Activated CD4-positive, alpha-beta T cell treated with anti-CD3 and anti-CD28 coated beads, Interleukin-2, amount 10 ng/mL, durations not matched to agents 7 days and 5 days (primary cell): ENCODE measurements at regions not wholly inside any gene's neighbourhood (a gene's known extent, or its start where the extent isn't known, plus 50 kb on each side); places are given as distances from the start of the nearest gene placed in this dataset.

Experiments
- CTCF ChIA-PET: fragments of 350-600 bp; sonication (Branson Sonifier 250); formaldehyde crosslinking; loops from one replicate; lab custom pipeline; 2021; ENCODE audit warnings: antibody characterized with exemption; lab: Charles Lee
- POLR2A ChIA-PET: fragments of 350-600 bp; sonication (Branson Sonifier 250); formaldehyde crosslinking; loops from one replicate; lab custom pipeline; 2021; ENCODE audit warnings: antibody characterized with exemption; lab: Charles Lee
- DNase-seq: peaks from one replicate; pipeline ENCODE4 v3.0.0-alpha.2; 2020
- H3K27ac Mint-ChIP-seq: one replicate; pipeline ENCODE4 v1.8.0; 2021; ENCODE audit warnings: mild to moderate bottlenecking, moderate library complexity, mixed read lengths
- H3K27me3 Mint-ChIP-seq: one replicate; pipeline ENCODE4 v1.8.0; 2021; ENCODE audit warnings: mixed read lengths
- H3K36me3 Mint-ChIP-seq: one replicate; pipeline ENCODE4 v1.8.0; 2021; ENCODE audit warnings: low read depth, mixed read lengths
- H3K4me1 Mint-ChIP-seq: one replicate; pipeline ENCODE4 v1.8.0; 2021; ENCODE audit warnings: mixed read lengths
- H3K4me3 Mint-ChIP-seq: one replicate; pipeline ENCODE4 v1.8.0; 2021; ENCODE audit warnings: mild to moderate bottlenecking, moderate library complexity, mixed read lengths
- H3K9me3 Mint-ChIP-seq: one replicate; pipeline ENCODE4 v1.8.0; 2021; ENCODE audit warnings: mixed read lengths

GRCh38 chr5:121319292-121319691 lies 532.4 kb upstream of the FTMT start:
- no peak overlapping the region for H3K4me3 Mint-ChIP-seq
- no peaks in the 10 kb centered on the region for H3K36me3 Mint-ChIP-seq
- no peaks in the 10 kb centered on the region for H3K27me3 Mint-ChIP-seq
- peaks cover 4% of the 10 kb centered on the region for H3K9me3 Mint-ChIP-seq
- DNase-seq: no peak
- H3K4me1 Mint-ChIP-seq: no peaks in the 10 kb centered on the region
- H3K27ac Mint-ChIP-seq: no peak overlapping the region
- ChIA-PET POLR2A (no interaction called here), CTCF (no interaction called here)

- H3K9me3 Mint-ChIP-seq: peaks cover 2% of the 10 kb centered on the region
- H3K4me3 Mint-ChIP-seq: no peak overlapping the region
- no peaks in the 10 kb centered on the region for H3K4me1 Mint-ChIP-seq
- no peak for DNase-seq
- ChIA-PET POLR2A (no interaction called here), CTCF (no interaction called here)
- no peaks in the 10 kb centered on the region for H3K36me3 Mint-ChIP-seq
- no peaks in the 10 kb centered on the region for H3K27me3 Mint-ChIP-seq
- H3K27ac Mint-ChIP-seq: no peak overlapping the region
Measured at GRCh38 chr5:121325930-121326329, 525.8 kb upstream of the FTMT start.

GRCh38 chr5:121350181-121350930 lies 501.3 kb upstream of the FTMT start:
- no peak overlapping the region for H3K27ac Mint-ChIP-seq
- H3K27me3 Mint-ChIP-seq: no peaks in the 10 kb centered on the region
- DNase-seq: no peak
- no peaks in the 10 kb centered on the region for H3K36me3 Mint-ChIP-seq
- H3K4me3 Mint-ChIP-seq: no peak overlapping the region
- no peaks in the 10 kb centered on the region for H3K4me1 Mint-ChIP-seq
- H3K9me3 Mint-ChIP-seq: peaks cover 3% of the 10 kb centered on the region
- ChIA-PET POLR2A (no interaction called here), CTCF (interaction anchor here (0.6 kb wide), 1 partner anchor 1867 kb away, joined by 4 read pairs; no protein-coding TSS in a partner anchor)

GRCh38 chr5:121366515-121366914 lies 485.2 kb upstream of the FTMT start:
- Mint-ChIP-seq H3K4me3 (no peak overlapping the region), H3K27ac (no peak overlapping the region), H3K36me3 (no peaks in the 10 kb centered on the region), H3K9me3 (no peaks in the 10 kb centered on the region), H3K27me3 (no peaks in the 10 kb centered on the region), H3K4me1 (no peaks in the 10 kb centered on the region)
- ChIA-PET POLR2A (no interaction called here), CTCF (no interaction called here)
- DNase-seq: no peak

- no peak for DNase-seq
- no peaks in the 10 kb centered on the region for H3K36me3 Mint-ChIP-seq
- ChIA-PET POLR2A (no interaction called here), CTCF (no interaction called here)
- no peak overlapping the region for H3K4me3 Mint-ChIP-seq
- H3K4me1 Mint-ChIP-seq: no peaks in the 10 kb centered on the region
- no peaks in the 10 kb centered on the region for H3K27me3 Mint-ChIP-seq
- no peaks in the 10 kb centered on the region for H3K9me3 Mint-ChIP-seq
- no peak overlapping the region for H3K27ac Mint-ChIP-seq
Measured at GRCh38 chr5:121373371-121373770, 478.3 kb upstream of the FTMT start.

- Mint-ChIP-seq H3K27ac (no peak overlapping the region), H3K4me1 (no peaks in the 10 kb centered on the region), H3K27me3 (no peaks in the 10 kb centered on the region), H3K4me3 (no peak overlapping the region), H3K36me3 (no peaks in the 10 kb centered on the region), H3K9me3 (no peaks in the 10 kb centered on the region)
- POLR2A ChIA-PET: no interaction called here
- DNase-seq: no peak
- CTCF ChIA-PET: no interaction called here
Measured at GRCh38 chr5:121377461-121377860, 474.2 kb upstream of the FTMT start.

GRCh38 chr5:121378046-121378445 lies 473.6 kb upstream of the FTMT start:
- ChIA-PET POLR2A (no interaction called here), CTCF (no interaction called here)
- H3K9me3 Mint-ChIP-seq: no peaks in the 10 kb centered on the region
- DNase-seq: no peak
- no peak overlapping the region for H3K27ac Mint-ChIP-seq
- no peaks in the 10 kb centered on the region for H3K36me3 Mint-ChIP-seq
- H3K4me3 Mint-ChIP-seq: no peak overlapping the region
- H3K4me1 Mint-ChIP-seq: no peaks in the 10 kb centered on the region
- H3K27me3 Mint-ChIP-seq: no peaks in the 10 kb centered on the region

GRCh38 chr5:121378559-121379359 lies 472.9 kb upstream of the FTMT start:
- no peak for DNase-seq
- no peak overlapping the region for H3K27ac Mint-ChIP-seq
- ChIA-PET CTCF (no interaction called here), POLR2A (no interaction called here)
- no peaks in the 10 kb centered on the region for H3K4me1 Mint-ChIP-seq
- no peak overlapping the region for H3K4me3 Mint-ChIP-seq
- H3K9me3 Mint-ChIP-seq: no peaks in the 10 kb centered on the region
- no peaks in the 10 kb centered on the region for H3K36me3 Mint-ChIP-seq
- no peaks in the 10 kb centered on the region for H3K27me3 Mint-ChIP-seq

- no peaks in the 10 kb centered on the region for H3K36me3 Mint-ChIP-seq
- CTCF ChIA-PET: no interaction called here
Measured at GRCh38 chr5:121380066-121380465, 471.6 kb upstream of the FTMT start.

GRCh38 chr5:121384359-121384758 lies 467.3 kb upstream of the FTMT start:
- no peak overlapping the region for H3K27ac Mint-ChIP-seq
- no peaks in the 10 kb centered on the region for H3K9me3 Mint-ChIP-seq
- H3K27me3 Mint-ChIP-seq: no peaks in the 10 kb centered on the region
- no peaks in the 10 kb centered on the region for H3K36me3 Mint-ChIP-seq
- H3K4me1 Mint-ChIP-seq: no peaks in the 10 kb centered on the region
- ChIA-PET CTCF (no interaction called here), POLR2A (no interaction called here)
- no peak for DNase-seq
- no peak overlapping the region for H3K4me3 Mint-ChIP-seq

More at GRCh38 chr5:121380066-121380465, 471.6 kb upstream of the FTMT start:
- H3K4me1 Mint-ChIP-seq: no peaks in the 10 kb centered on the region
- POLR2A ChIA-PET: no interaction called here
- no peak overlapping the region for H3K27ac Mint-ChIP-seq
- H3K27me3 Mint-ChIP-seq: no peaks in the 10 kb centered on the region
- no peak overlapping the region for H3K4me3 Mint-ChIP-seq
- DNase-seq: no peak
- H3K9me3 Mint-ChIP-seq: no peaks in the 10 kb centered on the region

- CTCF ChIA-PET: no interaction called here
- no peak for DNase-seq
- H3K27me3 Mint-ChIP-seq: no peaks in the 10 kb centered on the region
- H3K4me1 Mint-ChIP-seq: no peaks in the 10 kb centered on the region
- no peaks in the 10 kb centered on the region for H3K9me3 Mint-ChIP-seq
- H3K4me3 Mint-ChIP-seq: no peak overlapping the region
- POLR2A ChIA-PET: no interaction called here
- H3K36me3 Mint-ChIP-seq: no peaks in the 10 kb centered on the region
- no peak overlapping the region for H3K27ac Mint-ChIP-seq
Measured at GRCh38 chr5:121386334-121386733, 465.3 kb upstream of the FTMT start.

- no peaks in the 10 kb centered on the region for H3K27me3 Mint-ChIP-seq
- no peaks in the 10 kb centered on the region for H3K9me3 Mint-ChIP-seq
- DNase-seq: no peak
- POLR2A ChIA-PET: no interaction called here
- no peak overlapping the region for H3K4me3 Mint-ChIP-seq
- H3K27ac Mint-ChIP-seq: no peak overlapping the region
- H3K4me1 Mint-ChIP-seq: no peaks in the 10 kb centered on the region
- CTCF ChIA-PET: no interaction called here
- no peaks in the 10 kb centered on the region for H3K36me3 Mint-ChIP-seq
Measured at GRCh38 chr5:121396716-121397115, 455.0 kb upstream of the FTMT start.

GRCh38 chr5:121399879-121400278 lies 451.8 kb upstream of the FTMT start:
- POLR2A ChIA-PET: no interaction called here

More at GRCh38 chr5:121399879-121400278, 451.8 kb upstream of the FTMT start:
- Mint-ChIP-seq H3K36me3 (no peaks in the 10 kb centered on the region), H3K9me3 (no peaks in the 10 kb centered on the region), H3K27me3 (no peaks in the 10 kb centered on the region), H3K4me1 (no peaks in the 10 kb centered on the region), H3K4me3 (no peak overlapping the region), H3K27ac (no peak overlapping the region)
- CTCF ChIA-PET: no interaction called here
- DNase-seq: no peak
